ENCODE measurements at regions not wholly inside any gene's neighbourhood (a gene's known extent, or its start where the extent isn't known, plus 50 kb on each side); places are given as distances from the start of the nearest gene placed in this dataset.
"Not testable (repeated sequence)": the region's sequence is repeated elsewhere in the genome, so short reads cannot be mapped to it uniquely, and the experiment has no call there.

- intact Hi-C loops (cut with DNase I; ENCODE audit: low total_unique reads): no loop called here
- no peak for DNase-seq
- Histone ChIP-seq H3K4me1 (no peaks in the 10 kb centered on the region), H3K9me3 (no peaks in the 10 kb centered on the region), H3K36me3 (no peaks in the 10 kb centered on the region), H3K27ac (no peak overlapping the region), H3K4me3 (no peak overlapping the region), H3K27me3 (no peaks in the 10 kb centered on the region)
- TF ChIP-seq, protein P1, sequence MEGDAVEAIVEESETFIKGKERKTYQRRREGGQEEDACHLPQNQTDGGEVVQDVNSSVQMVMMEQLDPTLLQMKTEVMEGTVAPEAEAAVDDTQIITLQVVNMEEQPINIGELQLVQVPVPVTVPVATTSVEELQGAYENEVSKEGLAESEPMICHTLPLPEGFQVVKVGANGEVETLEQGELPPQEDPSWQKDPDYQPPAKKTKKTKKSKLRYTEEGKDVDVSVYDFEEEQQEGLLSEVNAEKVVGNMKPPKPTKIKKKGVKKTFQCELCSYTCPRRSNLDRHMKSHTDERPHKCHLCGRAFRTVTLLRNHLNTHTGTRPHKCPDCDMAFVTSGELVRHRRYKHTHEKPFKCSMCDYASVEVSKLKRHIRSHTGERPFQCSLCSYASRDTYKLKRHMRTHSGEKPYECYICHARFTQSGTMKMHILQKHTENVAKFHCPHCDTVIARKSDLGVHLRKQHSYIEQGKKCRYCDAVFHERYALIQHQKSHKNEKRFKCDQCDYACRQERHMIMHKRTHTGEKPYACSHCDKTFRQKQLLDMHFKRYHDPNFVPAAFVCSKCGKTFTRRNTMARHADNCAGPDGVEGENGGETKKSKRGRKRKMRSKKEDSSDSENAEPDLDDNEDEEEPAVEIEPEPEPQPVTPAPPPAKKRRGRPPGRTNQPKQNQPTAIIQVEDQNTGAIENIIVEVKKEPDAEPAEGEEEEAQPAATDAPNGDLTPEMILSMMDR (IDR thresholded peaks at IDR 0.05): no peak
- no peak for TF ChIP-seq POLR2A (IDR thresholded peaks at IDR 0.05)
Measured at GRCh38 chr1:83490988-83491387, 507.9 kb downstream of the TTLL7 start.

- H3K36me3 ChIP-seq; intact Hi-C loops (cut with DNase I; ENCODE audit: low total_unique reads); DNase-seq; H3K4me1 ChIP-seq; H3K9me3 ChIP-seq; H3K4me3 ChIP-seq; H3K27me3 ChIP-seq; H3K27ac ChIP-seq: not testable (repeated sequence)
Measured at GRCh38 chr1:83488105-83488504, 510.8 kb downstream of the TTLL7 start.

GRCh38 chr1:83487460-83487859 lies 511.5 kb downstream of the TTLL7 start:
- H3K27me3 ChIP-seq; H3K9me3 ChIP-seq; H3K27ac ChIP-seq; H3K4me3 ChIP-seq; H3K36me3 ChIP-seq; intact Hi-C loops (cut with DNase I; ENCODE audit: low total_unique reads); H3K4me1 ChIP-seq; DNase-seq: not testable (repeated sequence)

DNA sequence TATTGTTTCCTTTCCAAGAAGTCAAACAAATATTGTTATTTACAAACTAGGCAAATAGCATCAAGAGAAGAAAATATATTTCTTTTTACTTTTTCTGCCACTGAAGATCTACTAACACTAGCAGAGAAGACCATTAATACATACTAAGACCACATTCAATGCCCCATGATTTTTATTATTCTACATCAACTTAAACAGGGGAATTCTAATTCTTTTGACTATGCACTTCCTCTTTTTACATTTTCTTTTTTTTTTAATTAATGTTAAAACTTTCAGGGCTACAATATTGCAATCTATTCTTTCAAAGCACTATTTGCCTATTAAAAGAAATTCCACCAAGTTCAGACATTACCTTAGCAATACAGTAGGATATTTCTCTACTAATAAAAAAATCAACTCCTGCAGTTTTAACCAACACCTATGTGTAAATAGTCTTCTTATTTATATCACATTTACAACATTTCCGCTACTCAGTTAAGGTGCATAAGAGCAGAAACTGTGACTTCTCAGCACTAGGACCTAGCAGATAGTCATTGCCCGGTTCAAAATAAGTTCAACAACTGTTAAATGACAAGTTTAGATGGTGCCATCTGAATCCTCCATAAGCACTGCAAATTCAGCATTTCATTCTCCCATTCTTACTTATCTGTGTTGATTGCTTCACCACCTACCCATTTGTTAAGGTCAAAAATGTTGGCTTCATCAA lies 513.5 kb downstream of the TTLL7 start:
- H3K4me3 ChIP-seq; intact Hi-C loops (cut with DNase I; ENCODE audit: low total_unique reads); DNase-seq; H3K27me3 ChIP-seq; H3K9me3 ChIP-seq; H3K36me3 ChIP-seq; H3K4me1 ChIP-seq; H3K27ac ChIP-seq: not testable (repeated sequence)

DNA sequence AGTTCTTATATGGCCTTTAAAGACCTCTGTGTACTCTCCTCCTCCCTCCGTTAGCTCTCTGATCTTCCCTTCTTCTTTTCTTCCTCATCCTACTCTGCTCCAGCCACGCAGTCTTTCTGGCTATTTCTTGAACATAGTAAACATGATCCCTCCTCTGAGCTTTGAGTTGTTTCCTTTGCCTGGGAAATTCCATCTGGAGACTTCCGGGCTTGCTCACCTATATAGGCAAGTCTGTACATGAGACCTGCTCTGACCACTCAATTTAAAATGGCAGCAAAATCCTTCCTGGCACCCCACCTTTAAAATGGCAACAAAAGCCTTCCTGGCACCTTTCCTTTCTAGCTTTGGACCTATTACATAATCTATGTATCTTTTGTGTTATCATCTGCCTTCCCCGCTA lies 517.6 kb downstream of the TTLL7 start:
- H3K27me3 ChIP-seq; intact Hi-C loops (cut with DNase I; ENCODE audit: low total_unique reads); H3K36me3 ChIP-seq; DNase-seq; H3K4me3 ChIP-seq; H3K27ac ChIP-seq; H3K9me3 ChIP-seq; H3K4me1 ChIP-seq: not testable (repeated sequence)

- H3K4me1 ChIP-seq; H3K4me3 ChIP-seq; H3K27ac ChIP-seq; DNase-seq; H3K36me3 ChIP-seq; H3K27me3 ChIP-seq; H3K9me3 ChIP-seq; intact Hi-C loops (cut with DNase I; ENCODE audit: low total_unique reads): not testable (repeated sequence)
Measured at GRCh38 chr1:83479591-83480239, 519.2 kb downstream of the TTLL7 start.

DNA sequence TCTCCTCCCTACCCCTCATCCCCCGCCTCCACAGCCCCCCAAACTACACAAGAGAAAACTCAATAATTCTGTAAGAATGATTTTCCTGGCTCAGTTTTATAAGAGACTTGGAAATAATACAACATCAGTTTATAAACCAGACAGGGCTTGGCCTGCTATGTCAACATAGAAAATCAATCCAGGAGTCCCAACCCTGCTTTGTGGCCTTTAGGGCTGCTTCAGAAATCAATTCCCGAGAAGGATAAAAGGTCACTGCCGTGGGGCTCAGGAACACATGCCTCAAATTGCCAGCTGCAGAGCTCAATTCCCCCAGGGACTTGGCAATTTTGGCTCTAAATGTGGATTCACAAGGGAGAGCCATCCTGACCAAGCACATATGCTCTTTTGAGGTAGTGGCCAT lies 520.8 kb downstream of the TTLL7 start:
- DNase-seq; H3K36me3 ChIP-seq; H3K4me3 ChIP-seq; H3K9me3 ChIP-seq; intact Hi-C loops (cut with DNase I; ENCODE audit: low total_unique reads); H3K27me3 ChIP-seq; H3K27ac ChIP-seq; H3K4me1 ChIP-seq: not testable (repeated sequence)

- H3K36me3 ChIP-seq; H3K4me1 ChIP-seq; H3K4me3 ChIP-seq; intact Hi-C loops (cut with DNase I; ENCODE audit: low total_unique reads); H3K27me3 ChIP-seq; H3K9me3 ChIP-seq; DNase-seq; H3K27ac ChIP-seq: not testable (repeated sequence)
Measured at GRCh38 chr1:83476518-83476917, 522.4 kb downstream of the TTLL7 start.

DNA sequence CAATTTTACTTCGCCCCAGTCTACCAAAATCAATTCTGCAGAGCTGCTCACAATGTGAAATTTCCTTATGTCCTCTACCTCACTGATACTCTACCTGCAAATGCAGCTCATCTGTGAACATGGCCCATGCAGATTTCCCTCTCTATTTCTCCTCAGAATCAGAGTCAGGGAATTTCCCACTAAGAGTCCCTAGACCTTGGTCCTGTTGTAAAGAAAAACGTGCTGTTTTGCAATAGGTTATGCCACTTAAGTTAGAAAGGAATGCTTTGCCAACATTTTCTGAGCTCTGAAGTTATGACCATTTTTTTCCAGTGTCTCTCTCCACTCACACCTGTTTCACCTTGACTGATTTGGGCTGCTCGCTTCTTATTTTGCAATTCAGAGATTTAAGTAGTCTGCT lies 524.0 kb downstream of the TTLL7 start:
- intact Hi-C loops (cut with DNase I; ENCODE audit: low total_unique reads); DNase-seq; H3K27ac ChIP-seq; H3K9me3 ChIP-seq; H3K4me3 ChIP-seq; H3K27me3 ChIP-seq; H3K4me1 ChIP-seq; H3K36me3 ChIP-seq: not testable (repeated sequence)

DNA sequence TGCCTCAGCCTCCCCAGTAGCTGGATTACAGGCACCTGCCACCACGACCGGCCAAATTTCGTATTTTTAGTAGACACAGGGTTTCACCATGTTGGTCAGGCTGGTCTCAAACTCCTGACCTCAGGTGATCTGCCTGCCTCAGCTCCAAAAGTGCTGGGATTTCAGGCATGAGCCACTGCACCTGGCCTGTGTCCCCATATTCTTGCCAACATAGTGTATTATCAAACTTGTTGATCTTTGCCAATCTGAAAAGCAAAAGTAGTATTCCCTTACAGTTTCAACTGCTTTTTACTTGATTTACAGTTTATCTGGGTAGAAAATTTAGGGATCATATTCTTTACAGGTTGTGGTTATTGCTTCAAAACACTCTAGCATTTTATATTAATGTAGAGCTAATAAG lies 524.9 kb downstream of the TTLL7 start:
- DNase-seq; H3K27ac ChIP-seq; intact Hi-C loops (cut with DNase I; ENCODE audit: low total_unique reads); H3K9me3 ChIP-seq; H3K4me3 ChIP-seq; H3K4me1 ChIP-seq; H3K27me3 ChIP-seq; H3K36me3 ChIP-seq: not testable (repeated sequence)

GRCh38 chr1:83472066-83472465 lies 526.9 kb downstream of the TTLL7 start:
- H3K4me1 ChIP-seq; H3K27me3 ChIP-seq; H3K36me3 ChIP-seq; intact Hi-C loops (cut with DNase I; ENCODE audit: low total_unique reads); DNase-seq; H3K4me3 ChIP-seq; H3K27ac ChIP-seq; H3K9me3 ChIP-seq: not testable (repeated sequence)

DNA sequence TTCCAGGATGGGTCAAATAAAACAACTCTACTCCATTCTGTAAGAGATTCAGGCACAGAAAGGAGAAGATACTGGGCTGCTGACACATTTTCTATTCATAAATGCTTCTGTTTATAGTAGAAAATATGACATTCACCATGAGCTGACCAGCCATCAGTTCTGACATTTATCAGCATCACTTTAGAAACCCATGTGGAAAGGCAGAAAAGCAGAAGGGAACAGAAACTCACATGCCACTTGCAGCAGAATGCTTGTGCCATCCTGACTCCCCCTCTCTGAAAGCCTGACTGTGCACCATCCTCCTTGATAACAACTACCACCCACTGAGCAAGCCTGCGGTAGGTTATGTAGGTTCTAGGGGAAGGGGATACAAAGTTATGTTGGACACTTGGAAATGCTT lies 527.7 kb downstream of the TTLL7 start:
- H3K27me3 ChIP-seq; H3K27ac ChIP-seq; H3K9me3 ChIP-seq; H3K4me3 ChIP-seq; H3K4me1 ChIP-seq; H3K36me3 ChIP-seq; intact Hi-C loops (cut with DNase I; ENCODE audit: low total_unique reads); DNase-seq: not testable (repeated sequence)

DNA sequence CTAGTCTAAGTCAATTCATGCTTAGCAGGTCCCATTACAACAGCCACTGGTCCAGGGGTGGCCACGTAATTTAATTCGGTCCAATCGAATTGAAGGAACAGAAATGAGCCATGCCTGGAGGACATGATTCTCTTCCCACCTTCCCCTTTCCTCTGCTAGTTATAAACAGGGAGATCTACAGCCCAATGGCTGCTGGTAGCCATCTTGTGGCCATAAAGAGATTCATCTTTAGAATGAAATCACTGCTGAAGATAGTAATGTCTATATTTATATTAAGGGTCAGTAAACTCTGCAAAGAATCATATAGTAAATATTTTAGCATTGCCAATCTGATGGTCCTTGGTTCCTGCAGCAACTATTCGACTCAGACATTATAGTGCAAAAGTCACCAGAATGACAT lies 530.6 kb downstream of the TTLL7 start:
- H3K9me3 ChIP-seq; H3K27me3 ChIP-seq; H3K4me1 ChIP-seq; H3K27ac ChIP-seq; DNase-seq; intact Hi-C loops (cut with DNase I; ENCODE audit: low total_unique reads); H3K36me3 ChIP-seq; H3K4me3 ChIP-seq: not testable (repeated sequence)

All from uterus (tissue), 3 donors.